ENCODE measurements at regions not wholly inside any gene's neighbourhood (a gene's known extent, or its start where the extent isn't known, plus 50 kb on each side); places are given as distances from the start of the nearest gene placed in this dataset.

DNA sequence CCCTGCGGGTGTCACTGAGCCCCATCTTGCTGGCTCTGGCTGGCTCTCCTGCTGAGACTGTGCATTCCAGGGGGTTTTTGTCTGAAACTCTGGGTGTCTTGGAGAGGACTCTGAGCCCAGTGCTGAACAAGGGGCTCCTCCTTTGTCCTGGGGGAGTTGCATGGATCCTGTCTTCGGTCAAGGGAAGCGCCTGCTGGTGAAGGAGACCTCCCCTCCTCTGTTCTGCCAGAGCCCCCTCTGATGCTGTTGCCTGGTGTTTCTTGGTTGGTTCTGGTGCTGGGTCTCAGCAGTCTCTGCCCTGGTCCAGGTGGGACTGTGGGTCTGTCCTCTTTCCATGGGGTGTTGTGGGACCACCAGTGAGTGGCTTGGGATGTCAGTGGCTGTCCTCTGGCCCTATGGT, 380.9 kb downstream of the TMEM121 start:
- TF ChIP-seq CTCF (IDR thresholded peaks at IDR 0.05) (no peak), EP300 (IDR thresholded peaks at IDR 0.05) (no peak)

Measured in stomach (tissue), 4 donors.